Activated naive CD4-positive, alpha-beta T cell treated with anti-CD3 and anti-CD28 coated beads, Interleukin-2, amount 10 ng/mL, durations not matched to agents 7 days and 5 days (primary cell): ENCODE measurements at regions not wholly inside any gene's neighbourhood (a gene's known extent, or its start where the extent isn't known, plus 50 kb on each side); places are given as distances from the start of the nearest gene placed in this dataset.
"Not testable (repeated sequence)": the region's sequence is repeated elsewhere in the genome, so short reads cannot be mapped to it uniquely, and the experiment has no call there.

ENCODE experiments used
- CTCF ChIA-PET: fragments of 350-600 bp; sonication (Branson Sonifier 250); formaldehyde crosslinking; loops from one replicate; lab custom pipeline; 2021; ENCODE audit warnings: antibody characterized with exemption; lab: Charles Lee
- DNase-seq: peaks from one replicate; pipeline ENCODE4 v3.0.0-alpha.2; 2020
- H3K27ac Mint-ChIP-seq: one replicate; pipeline ENCODE4 v1.8.0; 2021; ENCODE audit warnings: mild to moderate bottlenecking, moderate library complexity, mixed read lengths
- H3K27me3 Mint-ChIP-seq: one replicate; pipeline ENCODE4 v1.8.0; 2021; ENCODE audit warnings: mild to moderate bottlenecking, mixed read lengths
- H3K36me3 Mint-ChIP-seq: one replicate; pipeline ENCODE4 v1.8.0; 2021; ENCODE audit warnings: mixed read lengths
- H3K4me1 Mint-ChIP-seq: one replicate; pipeline ENCODE4 v1.8.0; 2021; ENCODE audit warnings: mixed read lengths
- H3K4me3 Mint-ChIP-seq: one replicate; pipeline ENCODE4 v1.8.0; 2021; ENCODE audit warnings: mild to moderate bottlenecking, moderate library complexity, mixed read lengths
- H3K9me3 Mint-ChIP-seq: one replicate; pipeline ENCODE4 v1.8.0; 2021; ENCODE audit warnings: mixed read lengths

- Mint-ChIP-seq H3K27ac (no peak overlapping the region), H3K9me3 (no peaks in the 10 kb centered on the region), H3K4me3 (no peak overlapping the region), H3K4me1 (no peaks in the 10 kb centered on the region), H3K36me3 (no peaks in the 10 kb centered on the region), H3K27me3 (peaks cover 6% of the 10 kb centered on the region)
- CTCF ChIA-PET = no interaction called here
- no peak for DNase-seq
Observed at GRCh38 chr9:99650187-99650874, 171.4 kb upstream of the NR4A3 start.

- Mint-ChIP-seq H3K27me3 (peaks cover 3% of the 10 kb centered on the region), H3K9me3 (no peaks in the 10 kb centered on the region), H3K4me1 (no peaks in the 10 kb centered on the region), H3K4me3 (no peak overlapping the region), H3K36me3 (no peaks in the 10 kb centered on the region), H3K27ac (no peak overlapping the region)
- CTCF ChIA-PET = no interaction called here
- no peak for DNase-seq
Observed at GRCh38 chr9:99660191-99660636, 161.5 kb upstream of the NR4A3 start.

GRCh38 chr9:99663297-99663696 lies 158.4 kb upstream of the NR4A3 start:
- DNase-seq = no peak
- Mint-ChIP-seq H3K4me3 (no peak overlapping the region), H3K4me1 (peaks cover 12% of the 10 kb centered on the region), H3K27ac (no peak overlapping the region), H3K36me3 (no peaks in the 10 kb centered on the region), H3K9me3 (no peaks in the 10 kb centered on the region), H3K27me3 (no peaks in the 10 kb centered on the region)
- CTCF ChIA-PET = no interaction called here

- no peak for DNase-seq
- Mint-ChIP-seq H3K36me3 (no peaks in the 10 kb centered on the region), H3K4me1 (peaks cover 12% of the 10 kb centered on the region), H3K27me3 (no peaks in the 10 kb centered on the region), H3K27ac (no peak overlapping the region), H3K9me3 (no peaks in the 10 kb centered on the region), H3K4me3 (no peak overlapping the region)
- CTCF ChIA-PET = no interaction called here
Observed at GRCh38 chr9:99663856-99664255, 157.8 kb upstream of the NR4A3 start.

GRCh38 chr9:99666571-99666970 lies 155.1 kb upstream of the NR4A3 start:
- Mint-ChIP-seq H3K9me3 (no peaks in the 10 kb centered on the region), H3K4me3 (no peak overlapping the region), H3K27me3 (no peaks in the 10 kb centered on the region), H3K27ac (no peak overlapping the region), H3K36me3 (no peaks in the 10 kb centered on the region), H3K4me1 (peaks cover 12% of the 10 kb centered on the region)
- CTCF ChIA-PET = no interaction called here
- DNase-seq = no peak

- H3K36me3 Mint-ChIP-seq, H3K4me3 Mint-ChIP-seq, H3K27me3 Mint-ChIP-seq, DNase-seq, H3K27ac Mint-ChIP-seq, H3K9me3 Mint-ChIP-seq, CTCF ChIA-PET, H3K4me1 Mint-ChIP-seq: not testable (repeated sequence)
Observed at GRCh38 chr9:99670886-99671285, 150.8 kb upstream of the NR4A3 start.

- Mint-ChIP-seq H3K9me3 (peaks cover 6% of the 10 kb centered on the region), H3K4me1 (no peaks in the 10 kb centered on the region)
- CTCF ChIA-PET = no interaction called here
Observed at GRCh38 chr9:99677281-99677680, 144.4 kb upstream of the NR4A3 start.

GRCh38 chr9:99678566-99678965 lies 143.1 kb upstream of the NR4A3 start:
- Mint-ChIP-seq H3K4me3 (no peak overlapping the region), H3K9me3 (peaks cover 6% of the 10 kb centered on the region), H3K27ac (no peak overlapping the region), H3K27me3 (peaks cover 5% of the 10 kb centered on the region), H3K36me3 (no peaks in the 10 kb centered on the region), H3K4me1 (no peaks in the 10 kb centered on the region)
- DNase-seq = no peak
- CTCF ChIA-PET = interaction anchor here (0.5 kb wide), 1 partner anchor 172 kb away, joined by 3 read pairs; no protein-coding TSS in a partner anchor

More at GRCh38 chr9:99677281-99677680, 144.4 kb upstream of the NR4A3 start:
- no peak overlapping the region for H3K27ac Mint-ChIP-seq
- no peak for DNase-seq
- H3K27me3 Mint-ChIP-seq = peaks cover 5% of the 10 kb centered on the region
- no peak overlapping the region for H3K4me3 Mint-ChIP-seq
- H3K36me3 Mint-ChIP-seq = no peaks in the 10 kb centered on the region

- Mint-ChIP-seq H3K9me3 (peaks cover 6% of the 10 kb centered on the region), H3K27ac (no peak overlapping the region), H3K4me3 (no peak overlapping the region), H3K36me3 (no peaks in the 10 kb centered on the region), H3K27me3 (peaks cover 5% of the 10 kb centered on the region), H3K4me1 (no peaks in the 10 kb centered on the region)
- CTCF ChIA-PET = no interaction called here
- DNase-seq = no peak
Observed at GRCh38 chr9:99680191-99680590, 141.5 kb upstream of the NR4A3 start.

- DNase-seq = no peak
- Mint-ChIP-seq H3K36me3 (no peaks in the 10 kb centered on the region), H3K27ac (no peak overlapping the region), H3K4me3 (no peak overlapping the region), H3K9me3 (no peaks in the 10 kb centered on the region), H3K27me3 (peaks cover 5% of the 10 kb centered on the region), H3K4me1 (no peaks in the 10 kb centered on the region)
- CTCF ChIA-PET = no interaction called here
Observed at GRCh38 chr9:99681113-99681512, 140.6 kb upstream of the NR4A3 start.

GRCh38 chr9:99682378-99682777 lies 139.3 kb upstream of the NR4A3 start:
- no peak overlapping the region for H3K27ac Mint-ChIP-seq

GRCh38 chr9:99682870-99683269 lies 138.8 kb upstream of the NR4A3 start:
- Mint-ChIP-seq H3K27ac (no peak overlapping the region), H3K36me3 (no peaks in the 10 kb centered on the region), H3K9me3 (no peaks in the 10 kb centered on the region), H3K27me3 (peaks cover 5% of the 10 kb centered on the region), H3K4me3 (no peak overlapping the region), H3K4me1 (no peaks in the 10 kb centered on the region)
- CTCF ChIA-PET = no interaction called here
- DNase-seq = no peak

More at GRCh38 chr9:99682378-99682777, 139.3 kb upstream of the NR4A3 start:
- Mint-ChIP-seq H3K4me1 (no peaks in the 10 kb centered on the region), H3K27me3 (peaks cover 5% of the 10 kb centered on the region), H3K36me3 (no peaks in the 10 kb centered on the region), H3K4me3 (no peak overlapping the region), H3K9me3 (no peaks in the 10 kb centered on the region)
- DNase-seq = no peak
- CTCF ChIA-PET = no interaction called here

GRCh38 chr9:99690573-99690972 lies 131.1 kb upstream of the NR4A3 start:
- Mint-ChIP-seq H3K4me1 (no peaks in the 10 kb centered on the region), H3K27ac (no peak overlapping the region), H3K9me3 (no peaks in the 10 kb centered on the region), H3K27me3 (peaks cover 11% of the 10 kb centered on the region), H3K4me3 (no peak overlapping the region), H3K36me3 (no peaks in the 10 kb centered on the region)
- DNase-seq = no peak
- CTCF ChIA-PET = no interaction called here

GRCh38 chr9:99693888-99694287 lies 127.8 kb upstream of the NR4A3 start:
- no peaks in the 10 kb centered on the region for H3K4me1 Mint-ChIP-seq
- no peak overlapping the region for H3K4me3 Mint-ChIP-seq
- H3K27me3 Mint-ChIP-seq = peaks cover 11% of the 10 kb centered on the region
- DNase-seq = no peak
- no peaks in the 10 kb centered on the region for H3K36me3 Mint-ChIP-seq
- CTCF ChIA-PET = no interaction called here
- no peaks in the 10 kb centered on the region for H3K9me3 Mint-ChIP-seq
- no peak overlapping the region for H3K27ac Mint-ChIP-seq

- Mint-ChIP-seq H3K4me1 (no peaks in the 10 kb centered on the region), H3K36me3 (no peaks in the 10 kb centered on the region), H3K4me3 (no peak overlapping the region), H3K27me3 (peaks cover 11% of the 10 kb centered on the region), H3K27ac (no peak overlapping the region), H3K9me3 (no peaks in the 10 kb centered on the region)
- DNase-seq = no peak
- CTCF ChIA-PET = no interaction called here
Observed at GRCh38 chr9:99694393-99694792, 127.3 kb upstream of the NR4A3 start.
